SK-N-MC (cell line): ENCODE measurements at regions not wholly inside any gene's neighbourhood (a gene's known extent, or its start where the extent isn't known, plus 50 kb on each side); places are given as distances from the start of the nearest gene placed in this dataset.

ENCODE experiments used
- DNase-seq: peaks from one replicate; pipeline ENCODE4 v3.0.0-alpha.2; 2011; ENCODE audit warnings: low read depth, low spot score
- H3K27ac ChIP-seq: fragments of 200-600 bp; sonication (generic); 2 replicates; pipeline ENCODE4 v1.5.1; 2016; ENCODE audit warnings: mixed run types
- H3K36me3 ChIP-seq: fragments of 200-600 bp; sonication (generic); 2 replicates; pipeline ENCODE4 v1.6.1; 2017; ENCODE audit warnings: antibody characterized with exemption, low read length, mixed read lengths; ENCODE audit not compliant: insufficient read depth
- H3K4me3 ChIP-seq: fragments of 200-600 bp; sonication (generic); 2 replicates; pipeline ENCODE4 v1.5.1; 2016
- H3K9ac ChIP-seq: fragments of 200-600 bp; sonication (generic); 2 replicates; pipeline ENCODE4 v1.8.0; 2017; ENCODE audit warnings: mixed run types, mixed read lengths; ENCODE audit not compliant: insufficient read length
- H3K9me3 ChIP-seq: fragments of 200-600 bp; sonication (generic); 2 replicates; pipeline ENCODE4 v1.6.1; 2017; ENCODE audit warnings: low read depth, mild to moderate bottlenecking, antibody characterized with exemption, low read length, moderate library complexity, mixed read lengths
- EZH2 ChIP-seq: fragments of 200-600 bp; sonication (generic); IDR thresholded peaks from one replicate; pipeline ENCODE4 v1.6.1; 2017; ENCODE audit warnings: antibody characterized with exemption
- FOXP2 ChIP-seq: optimal IDR thresholded peaks from 2 replicates; pipeline ENCODE3; 2011; ENCODE audit warnings: mild to moderate bottlenecking, moderate library complexity; ENCODE audit not compliant: insufficient read depth; ENCODE audit errors: extremely low read length, control extremely low read depth
- POLR2AphosphoS5 ChIP-seq: IDR thresholded peaks from 2 replicates; pipeline ENCODE4 v1.6.1; 2012; ENCODE audit warnings: mild to moderate bottlenecking, low read depth, low read length, borderline replicate concordance

DNA sequence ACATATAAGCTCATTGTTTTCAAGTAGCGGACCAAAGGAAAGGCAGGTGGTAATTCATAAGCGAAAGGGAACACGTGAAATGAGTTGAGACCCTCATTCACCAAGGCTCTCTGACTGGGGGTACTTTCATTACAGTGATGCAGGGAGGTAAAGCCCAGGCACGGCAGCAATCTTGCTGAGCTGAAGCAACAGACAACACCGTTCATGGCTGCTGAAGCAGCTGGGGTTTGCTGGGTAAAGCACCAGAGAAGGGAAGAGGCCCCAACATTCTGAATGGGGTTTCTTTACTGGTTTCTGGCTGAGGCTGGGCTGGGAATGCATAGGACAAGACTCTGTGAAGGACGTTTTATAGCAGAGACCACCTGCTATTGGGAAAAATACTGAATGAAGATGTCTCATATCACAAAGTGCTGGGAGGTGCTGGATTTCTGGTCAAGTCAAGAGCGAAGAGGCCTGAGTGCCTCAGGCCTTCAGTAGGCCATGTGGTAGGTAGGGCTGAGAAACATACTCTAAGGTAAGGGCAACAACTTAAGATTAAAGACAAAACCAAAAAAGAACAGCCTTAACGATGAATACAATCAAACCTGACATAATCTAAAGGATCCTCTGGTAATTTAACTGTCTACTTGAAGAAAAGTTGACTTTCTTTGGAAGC is 324.7 kb upstream of the PIK3C3 start:
- DNase-seq, result no peak
- Histone ChIP-seq H3K36me3 (no peaks in the 10 kb centered on the region), H3K9ac (no peak overlapping the region), H3K27ac (no peak overlapping the region), H3K4me3 (no peak overlapping the region), H3K9me3 (no peaks in the 10 kb centered on the region)
- TF ChIP-seq POLR2AphosphoS5 (no peak), FOXP2 (no peak), EZH2 (no peak)

- no peak for TF ChIP-seq EZH2
- TF ChIP-seq POLR2AphosphoS5, result no peak
- no peak for TF ChIP-seq FOXP2
- H3K4me3 ChIP-seq, result no peak overlapping the region
- H3K9ac ChIP-seq, result no peak overlapping the region
- no peaks in the 10 kb centered on the region for H3K36me3 ChIP-seq
- no peaks in the 10 kb centered on the region for H3K9me3 ChIP-seq
- H3K27ac ChIP-seq, result no peak overlapping the region
- no peak for DNase-seq
Observed at GRCh38 chr18:41624460-41624859, 330.6 kb upstream of the PIK3C3 start.

- no peak for DNase-seq
- no peak for TF ChIP-seq EZH2
- no peak for TF ChIP-seq POLR2AphosphoS5
- no peak for TF ChIP-seq FOXP2
- no peak overlapping the region for H3K9ac ChIP-seq
- no peaks in the 10 kb centered on the region for H3K36me3 ChIP-seq
- no peak overlapping the region for H3K27ac ChIP-seq
- H3K9me3 ChIP-seq, result no peaks in the 10 kb centered on the region
- H3K4me3 ChIP-seq, result no peak overlapping the region
Observed at GRCh38 chr18:41621177-41621576, 333.9 kb upstream of the PIK3C3 start.

GRCh38 chr18:41618147-41618546 is 336.9 kb upstream of the PIK3C3 start:
- no peak overlapping the region for H3K27ac ChIP-seq
- no peaks in the 10 kb centered on the region for H3K36me3 ChIP-seq
- H3K9me3 ChIP-seq, result no peaks in the 10 kb centered on the region
- no peak for TF ChIP-seq POLR2AphosphoS5
- no peak overlapping the region for H3K9ac ChIP-seq
- DNase-seq, result no peak
- no peak overlapping the region for H3K4me3 ChIP-seq

DNA sequence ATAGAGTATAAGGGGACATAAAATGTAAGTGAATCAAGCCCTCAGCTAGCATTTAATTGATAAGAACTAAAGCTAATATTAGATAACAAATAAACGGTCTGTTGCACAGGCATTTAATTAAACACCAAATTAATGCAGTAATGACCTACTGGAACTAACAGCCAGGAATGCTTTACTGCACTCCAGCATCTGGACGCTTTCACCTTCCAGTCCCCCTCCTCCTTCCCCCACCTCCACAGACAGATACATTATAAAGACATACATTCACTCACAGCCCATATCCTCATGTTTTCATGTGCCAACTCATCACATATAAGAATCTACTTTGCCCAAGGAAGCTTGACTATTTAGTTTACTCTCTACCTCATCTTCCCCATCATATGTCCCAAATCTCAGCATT is 337.4 kb upstream of the PIK3C3 start:
- Histone ChIP-seq H3K27ac (no peak overlapping the region), H3K4me3 (no peak overlapping the region), H3K9me3 (no peaks in the 10 kb centered on the region), H3K9ac (no peak overlapping the region), H3K36me3 (no peaks in the 10 kb centered on the region)
- TF ChIP-seq EZH2 (no peak), POLR2AphosphoS5 (no peak), FOXP2 (no peak)
- DNase-seq, result no peak

DNA sequence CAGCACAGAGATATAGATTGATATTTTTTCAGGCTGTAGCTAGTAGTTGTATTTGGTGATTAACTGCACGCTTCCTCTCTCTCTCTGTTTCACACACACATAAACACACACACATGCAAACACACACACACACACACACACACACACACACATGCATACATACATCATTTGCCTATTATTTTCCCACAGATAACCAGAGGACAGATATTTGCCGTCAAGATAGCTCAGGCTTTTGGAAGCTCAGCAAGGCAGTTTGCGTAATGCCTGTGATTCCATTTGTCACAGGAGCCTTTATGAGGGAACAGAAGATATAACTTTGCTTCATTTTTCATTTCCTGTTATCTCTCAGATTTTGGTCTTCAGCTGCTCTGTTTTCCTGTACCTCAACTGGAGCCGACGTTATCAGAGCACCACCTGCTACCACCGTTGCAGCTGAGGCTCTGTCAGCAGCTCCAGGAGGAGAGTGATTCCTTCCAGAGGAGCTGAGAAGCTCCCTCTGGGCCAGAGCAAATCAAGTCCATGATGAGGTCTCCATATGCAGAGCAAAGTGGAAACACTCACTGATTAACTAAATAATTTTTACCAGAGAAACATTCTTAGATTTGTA is 341.9 kb upstream of the PIK3C3 start:
- DNase-seq, result no peak
- H3K9me3 ChIP-seq, result no peaks in the 10 kb centered on the region
- H3K9ac ChIP-seq, result no peak overlapping the region
- no peak overlapping the region for H3K4me3 ChIP-seq
- TF ChIP-seq EZH2, result no peak
- TF ChIP-seq POLR2AphosphoS5, result no peak
- no peak for TF ChIP-seq FOXP2
- no peaks in the 10 kb centered on the region for H3K36me3 ChIP-seq
- H3K27ac ChIP-seq, result no peak overlapping the region

GRCh38 chr18:41604964-41605363 is 350.1 kb upstream of the PIK3C3 start:
- H3K9ac ChIP-seq, result no peak overlapping the region

GRCh38 chr18:41602034-41602433 is 353.0 kb upstream of the PIK3C3 start:
- no peak overlapping the region for H3K9ac ChIP-seq
- no peak overlapping the region for H3K27ac ChIP-seq
- TF ChIP-seq FOXP2 (no peak), EZH2 (no peak), POLR2AphosphoS5 (no peak)
- DNase-seq, result no peak
- no peak overlapping the region for H3K4me3 ChIP-seq
- no peaks in the 10 kb centered on the region for H3K36me3 ChIP-seq
- H3K9me3 ChIP-seq, result no peaks in the 10 kb centered on the region

More at GRCh38 chr18:41604964-41605363, 350.1 kb upstream of the PIK3C3 start:
- Histone ChIP-seq H3K27ac (no peak overlapping the region), H3K9me3 (no peaks in the 10 kb centered on the region), H3K4me3 (no peak overlapping the region), H3K36me3 (no peaks in the 10 kb centered on the region)
- TF ChIP-seq POLR2AphosphoS5 (no peak), EZH2 (no peak), FOXP2 (no peak)
- no peak for DNase-seq
